ENCODE measurements at regions not wholly inside any gene's neighbourhood (a gene's known extent, or its start where the extent isn't known, plus 50 kb on each side); places are given as distances from the start of the nearest gene placed in this dataset.
A peak's percentile ranks its signal among the peaks of the same experiment; 100 is the strongest.
"Not testable (repeated sequence)": the region's sequence is repeated elsewhere in the genome, so short reads cannot be mapped to it uniquely, and the experiment has no call there.

DNA sequence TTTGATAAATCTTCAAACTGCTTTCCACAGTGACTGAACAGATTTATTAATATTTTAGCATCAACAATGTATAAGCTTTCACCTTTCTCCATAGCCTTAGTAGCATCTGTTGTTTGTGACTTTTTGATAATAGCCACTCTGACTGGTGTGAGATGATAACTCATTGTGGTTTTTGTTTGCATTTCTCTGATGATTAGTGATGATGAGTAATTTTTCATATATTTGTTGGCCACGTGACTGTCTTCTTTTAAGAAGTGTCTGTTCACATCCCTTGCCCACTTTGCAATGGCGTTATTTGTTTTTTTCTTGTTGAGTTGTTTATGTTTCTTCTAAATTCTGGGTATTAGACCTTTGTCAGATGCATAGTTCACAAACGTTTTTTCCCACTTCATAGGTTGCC is 952.9 kb downstream of the TRIB2 start:
- DNase-seq (ENCODE audit: low read depth): peak; percentile 27
- TF ChIP-seq, protein P1, sequence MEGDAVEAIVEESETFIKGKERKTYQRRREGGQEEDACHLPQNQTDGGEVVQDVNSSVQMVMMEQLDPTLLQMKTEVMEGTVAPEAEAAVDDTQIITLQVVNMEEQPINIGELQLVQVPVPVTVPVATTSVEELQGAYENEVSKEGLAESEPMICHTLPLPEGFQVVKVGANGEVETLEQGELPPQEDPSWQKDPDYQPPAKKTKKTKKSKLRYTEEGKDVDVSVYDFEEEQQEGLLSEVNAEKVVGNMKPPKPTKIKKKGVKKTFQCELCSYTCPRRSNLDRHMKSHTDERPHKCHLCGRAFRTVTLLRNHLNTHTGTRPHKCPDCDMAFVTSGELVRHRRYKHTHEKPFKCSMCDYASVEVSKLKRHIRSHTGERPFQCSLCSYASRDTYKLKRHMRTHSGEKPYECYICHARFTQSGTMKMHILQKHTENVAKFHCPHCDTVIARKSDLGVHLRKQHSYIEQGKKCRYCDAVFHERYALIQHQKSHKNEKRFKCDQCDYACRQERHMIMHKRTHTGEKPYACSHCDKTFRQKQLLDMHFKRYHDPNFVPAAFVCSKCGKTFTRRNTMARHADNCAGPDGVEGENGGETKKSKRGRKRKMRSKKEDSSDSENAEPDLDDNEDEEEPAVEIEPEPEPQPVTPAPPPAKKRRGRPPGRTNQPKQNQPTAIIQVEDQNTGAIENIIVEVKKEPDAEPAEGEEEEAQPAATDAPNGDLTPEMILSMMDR (conservative IDR thresholded peaks at IDR 0.05; ENCODE audit: control insufficient read depth, insufficient read depth, low read depth, low read length): no peak

DNA sequence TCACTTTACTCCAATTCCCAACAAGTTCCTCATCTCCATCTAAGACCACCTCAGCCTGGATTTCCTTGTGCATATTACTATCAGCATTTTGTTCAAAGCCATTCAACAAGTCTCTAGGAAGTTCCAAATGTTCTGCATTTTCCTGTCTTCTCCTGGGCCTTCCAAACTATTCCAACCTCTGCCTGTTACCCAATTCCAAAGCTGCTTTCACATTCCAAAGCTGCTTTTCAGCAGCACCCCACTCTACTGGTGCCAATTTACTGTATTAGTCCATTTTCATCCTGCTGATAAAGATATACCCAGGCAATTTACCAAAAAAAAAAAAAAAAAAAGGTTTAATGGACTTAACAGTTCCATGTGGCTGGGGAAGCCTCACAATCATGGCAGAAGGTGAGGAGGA is 957.1 kb downstream of the TRIB2 start:
- H3K4me3 ChIP-seq (ENCODE audit: control insufficient read depth, low read depth, low read length); DNase-seq (ENCODE audit: low read depth): not testable (repeated sequence)

More for the DNA sequence above, 952.9 kb downstream of the TRIB2 start:
- no peak overlapping the region for H3K4me3 ChIP-seq (ENCODE audit: control insufficient read depth, low read depth, low read length)

GRCh38 chr2:13676269-13676668 is 956.2 kb upstream of the LRATD1 start:
- TF ChIP-seq, protein P1 (conservative IDR thresholded peaks at IDR 0.05; ENCODE audit: control insufficient read depth, insufficient read depth, low read depth, low read length): no peak
- DNase-seq (ENCODE audit: low read depth): peak; percentile 87
- no peak overlapping the region for H3K4me3 ChIP-seq (ENCODE audit: control insufficient read depth, low read depth, low read length)

GRCh38 chr2:13681936-13682335 is 950.6 kb upstream of the LRATD1 start:
- H3K4me3 ChIP-seq (ENCODE audit: control insufficient read depth, low read depth, low read length): no peak overlapping the region
- DNase-seq (ENCODE audit: low read depth): peak; percentile 77
- TF ChIP-seq, protein P1 (conservative IDR thresholded peaks at IDR 0.05; ENCODE audit: control insufficient read depth, insufficient read depth, low read depth, low read length): no peak

GRCh38 chr2:13682540-13683272 is 949.8 kb upstream of the LRATD1 start:
- H3K4me3 ChIP-seq (ENCODE audit: control insufficient read depth, low read depth, low read length): no peak overlapping the region
- DNase-seq (ENCODE audit: low read depth): peak; percentile 85
- TF ChIP-seq, protein P1 (conservative IDR thresholded peaks at IDR 0.05; ENCODE audit: control insufficient read depth, insufficient read depth, low read depth, low read length): no peak

DNA sequence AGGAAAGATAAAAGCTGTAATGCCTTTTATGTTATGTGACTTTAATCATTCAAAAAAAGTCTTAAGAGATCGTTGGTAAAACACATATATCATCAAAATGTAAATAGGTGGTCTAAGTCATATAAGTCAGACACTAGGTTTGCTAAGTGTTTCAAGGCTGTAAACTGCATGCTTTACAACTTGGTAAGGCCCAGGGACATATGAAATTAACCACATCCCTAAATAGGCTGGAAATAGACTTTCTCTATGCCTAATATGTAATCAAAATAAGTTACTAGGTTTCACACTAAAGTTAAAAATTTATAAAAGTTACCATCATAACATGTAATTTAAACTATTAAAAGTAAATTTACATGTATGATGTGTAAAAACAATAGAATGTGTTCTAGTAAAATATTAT is 946.3 kb upstream of the LRATD1 start:
- TF ChIP-seq, protein P1 (conservative IDR thresholded peaks at IDR 0.05; ENCODE audit: control insufficient read depth, insufficient read depth, low read depth, low read length): no peak
- no peak for DNase-seq (ENCODE audit: low read depth)
- H3K4me3 ChIP-seq (ENCODE audit: control insufficient read depth, low read depth, low read length): no peak overlapping the region

- TF ChIP-seq, protein P1 (conservative IDR thresholded peaks at IDR 0.05; ENCODE audit: control insufficient read depth, insufficient read depth, low read depth, low read length): no peak
- H3K4me3 ChIP-seq (ENCODE audit: control insufficient read depth, low read depth, low read length): no peak overlapping the region
- DNase-seq (ENCODE audit: low read depth): no peak
Observed at GRCh38 chr2:13694673-13695072, 937.8 kb upstream of the LRATD1 start.

All from fibroblast of mammary gland (primary cell).